ENCODE measurements at regions not wholly inside any gene's neighbourhood (a gene's known extent, or its start where the extent isn't known, plus 50 kb on each side); places are given as distances from the start of the nearest gene placed in this dataset.

DNA sequence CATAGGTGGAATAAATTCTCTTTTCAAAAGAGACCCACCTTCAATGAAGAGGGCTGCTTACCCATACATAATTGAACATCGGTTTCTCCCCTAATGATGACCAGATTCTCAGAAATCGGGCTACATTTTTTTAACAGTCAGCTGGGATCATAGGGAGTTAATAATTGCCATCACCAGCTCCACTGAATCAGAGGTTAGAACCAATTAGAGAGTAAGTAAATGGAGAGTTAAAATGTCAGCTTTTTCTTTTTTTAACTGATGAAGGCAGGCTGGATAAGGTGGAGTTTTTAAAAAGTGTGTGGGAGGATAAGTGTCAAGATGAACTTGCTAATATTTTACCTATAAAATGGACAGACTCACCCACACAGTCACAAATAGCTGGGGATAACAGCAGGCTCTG, 584.5 kb upstream of the NR3C2 start:
- DNase-seq, result no peak

DNA sequence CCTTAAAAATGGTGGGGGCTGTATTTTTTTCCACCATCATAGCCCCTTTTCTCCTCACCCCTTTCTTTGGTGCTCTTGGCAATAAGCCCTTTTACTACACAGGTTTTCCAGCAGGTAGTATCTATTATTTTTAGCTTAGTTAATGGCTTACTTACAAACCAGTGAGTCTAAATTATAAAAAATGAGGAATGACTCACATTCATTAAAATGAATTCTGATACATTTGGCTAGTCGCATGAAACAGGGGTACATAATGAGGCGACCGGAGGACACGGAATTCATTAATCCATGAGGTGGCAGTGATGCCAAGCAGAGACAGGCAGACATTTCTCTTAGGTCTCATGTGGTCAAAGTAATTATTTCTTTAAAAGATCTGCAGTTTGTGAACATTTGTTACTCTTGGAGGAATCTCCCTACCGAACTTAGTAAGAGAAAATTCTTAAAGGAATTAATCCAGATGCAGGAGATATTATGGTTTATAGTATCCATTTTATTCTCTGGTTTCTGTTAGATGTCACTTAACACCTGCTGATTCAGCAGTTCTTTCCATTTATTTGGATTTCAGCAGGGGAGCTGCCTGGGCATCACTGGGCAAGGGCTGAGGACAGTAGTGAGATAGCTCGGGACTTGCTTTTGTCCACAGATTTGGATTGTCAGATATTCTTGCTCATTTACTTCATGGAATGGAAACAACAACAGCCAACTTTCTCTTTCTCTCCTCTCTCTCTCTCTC, 575.0 kb upstream of the NR3C2 start:
- DNase-seq, result no peak

DNA sequence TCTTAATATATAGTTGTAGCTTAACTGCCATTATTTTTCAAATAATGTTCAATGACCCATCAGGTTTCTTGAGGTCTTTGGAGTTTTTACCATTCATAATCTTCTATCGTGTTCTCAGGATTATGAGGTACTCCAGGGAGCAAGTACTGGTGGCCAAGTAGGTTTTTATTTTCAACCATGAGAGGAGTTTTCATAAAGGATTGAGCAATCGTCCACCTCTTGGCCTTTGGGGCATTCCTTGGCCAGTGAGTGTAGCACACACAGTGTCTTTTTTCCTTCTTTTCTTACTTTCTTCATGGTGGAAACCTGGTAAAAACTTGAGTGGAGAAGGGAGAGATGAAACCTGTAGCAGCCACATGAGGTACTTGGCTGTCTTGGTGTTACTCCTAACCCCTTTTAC, 567.0 kb upstream of the NR3C2 start:
- no peak for DNase-seq

DNA sequence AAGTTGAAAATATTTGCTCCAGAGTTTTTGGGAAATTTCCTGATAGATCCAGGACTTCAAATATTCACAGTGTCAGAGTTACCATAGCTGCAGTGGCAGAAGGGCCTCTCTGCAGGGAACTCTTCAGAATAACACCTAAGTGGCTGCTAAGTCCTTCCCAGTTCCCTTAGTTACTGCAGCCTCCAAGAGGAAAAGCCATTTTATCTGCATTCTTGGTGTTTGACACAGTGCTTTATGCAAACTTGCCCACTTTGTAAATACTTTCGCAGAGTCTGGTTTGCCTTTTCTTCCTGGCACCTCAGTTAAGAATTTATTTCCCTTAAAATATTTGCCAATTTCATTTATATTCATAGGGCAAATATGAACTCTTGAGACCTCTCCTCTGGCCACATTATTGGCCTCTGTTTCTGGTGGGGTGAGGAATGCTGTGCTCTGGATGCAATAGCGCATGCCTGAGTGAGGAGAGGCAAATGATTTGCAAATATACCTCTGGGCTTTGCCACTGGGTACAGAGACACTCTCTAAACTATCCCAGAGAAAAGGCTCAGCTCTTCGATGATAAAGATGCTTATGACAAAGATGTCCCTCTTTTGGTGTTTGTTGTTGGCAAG, 566.3 kb upstream of the NR3C2 start:
- DNase-seq, result no peak

DNA sequence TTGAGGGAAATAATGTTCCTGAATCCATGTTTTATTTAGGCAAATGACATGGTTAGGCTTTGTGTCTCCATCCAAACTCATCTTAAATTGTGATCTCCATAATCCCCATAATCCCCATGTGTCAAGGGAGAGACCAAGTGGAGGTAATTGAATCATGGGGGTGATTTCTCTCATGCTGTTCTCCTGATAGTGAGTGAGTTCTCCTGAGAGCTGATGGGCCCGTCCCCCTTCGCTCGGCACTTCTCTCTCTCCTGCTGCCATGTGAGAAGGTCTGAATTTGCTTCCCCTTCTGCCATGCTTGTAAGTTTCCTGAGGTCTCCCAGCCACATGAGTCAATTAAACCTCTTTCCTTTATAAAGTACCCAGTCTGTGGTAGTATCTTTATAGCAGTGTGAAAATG, 563.0 kb upstream of the NR3C2 start:
- DNase-seq, result no peak

DNA sequence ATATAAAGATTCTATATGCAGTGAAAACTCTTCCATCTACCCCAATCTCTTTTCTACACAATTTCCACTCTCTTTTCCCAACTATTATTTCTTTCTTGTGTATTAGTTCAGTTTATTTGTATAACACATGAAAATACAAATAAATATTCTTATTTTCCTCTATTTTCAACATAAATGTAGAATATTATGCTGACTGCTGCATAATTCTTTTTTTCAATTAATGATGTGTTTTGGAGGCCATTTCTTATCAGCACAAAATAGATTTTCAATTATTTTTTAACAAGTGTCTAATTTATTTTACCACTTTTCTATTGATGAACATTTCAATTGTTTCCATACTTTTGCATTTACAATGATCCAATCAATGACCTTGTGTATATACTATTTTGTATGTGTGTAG, 557.7 kb upstream of the NR3C2 start:
- no peak for DNase-seq

DNA sequence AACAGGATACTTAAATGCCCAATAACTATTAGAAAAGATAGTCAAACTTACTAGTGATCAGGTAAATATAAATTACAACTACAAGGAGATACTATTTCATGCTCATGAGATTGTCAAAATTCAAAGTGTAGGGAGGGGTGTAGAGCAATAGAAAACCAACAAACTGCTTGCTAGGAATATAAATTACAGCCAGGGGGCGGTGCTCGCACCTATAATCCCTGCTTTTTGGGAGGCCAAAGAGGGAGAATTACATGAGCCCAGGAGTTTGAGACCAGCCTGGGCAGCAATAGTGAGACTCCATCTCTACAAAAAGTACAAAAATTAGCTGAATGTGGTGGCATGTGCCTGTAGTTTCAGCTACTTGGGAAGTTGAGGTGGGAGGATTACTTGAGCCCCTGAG, 556.5 kb upstream of the NR3C2 start:
- peak; percentile 31 for DNase-seq

DNA sequence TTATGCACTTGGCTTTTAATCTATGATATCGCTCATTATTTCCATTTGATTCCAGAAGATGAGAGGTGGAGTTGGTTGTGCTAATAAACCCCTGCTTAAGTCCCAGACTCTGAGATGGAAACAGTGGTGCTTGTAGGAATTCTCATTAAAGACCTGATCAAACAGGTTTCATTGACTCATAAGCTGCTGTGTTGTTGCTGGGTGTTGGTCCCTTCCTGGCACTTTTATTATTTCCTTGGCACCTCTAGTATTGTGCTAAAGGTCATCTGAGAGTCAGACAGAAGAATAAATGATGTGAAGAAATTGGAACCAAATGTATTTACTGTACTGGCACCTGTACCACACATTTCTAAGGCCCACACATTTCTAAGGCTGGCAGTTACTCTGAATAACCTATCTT, 544.7 kb upstream of the NR3C2 start:
- DNase-seq, result no peak

DNA sequence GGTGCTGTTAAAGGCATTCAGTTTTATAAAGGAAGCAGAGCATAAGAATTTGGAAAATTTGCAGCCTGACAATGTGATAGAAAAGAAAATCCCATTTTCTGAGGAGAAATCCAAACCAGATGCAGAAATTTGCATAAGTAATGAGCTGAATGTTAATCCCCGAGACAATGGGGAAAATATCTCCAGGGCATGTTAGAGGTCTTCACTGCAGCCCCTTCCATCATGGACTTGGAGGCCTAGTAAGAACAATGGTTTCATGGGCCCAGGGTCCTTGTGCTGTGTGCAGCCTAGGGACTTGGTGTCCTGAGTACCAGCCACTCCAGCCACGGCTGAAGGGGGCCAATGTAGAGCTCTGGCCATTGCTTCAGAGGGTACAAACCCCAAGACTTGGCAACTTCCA, 542.7 kb upstream of the NR3C2 start:
- no peak for DNase-seq

DNA sequence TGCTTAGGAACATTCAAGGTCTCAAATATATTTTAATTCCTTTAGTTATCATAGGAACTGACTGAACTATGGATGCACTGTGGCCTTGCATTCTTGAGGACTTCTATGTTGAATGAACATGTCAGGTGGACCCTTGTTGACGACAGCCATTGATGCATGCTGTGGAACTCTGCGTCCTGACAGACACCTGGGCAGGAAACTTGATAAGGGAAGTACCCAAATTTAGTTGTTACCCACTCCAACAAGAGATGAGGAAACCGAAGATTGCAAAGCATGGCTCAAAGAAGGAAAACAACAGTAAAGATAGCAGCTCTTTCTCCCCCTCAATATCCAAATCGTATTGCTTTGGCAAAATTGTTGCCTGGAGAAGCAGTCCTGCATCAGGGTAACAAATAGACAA, 540.0 kb upstream of the NR3C2 start:
- DNase-seq, result no peak

DNA sequence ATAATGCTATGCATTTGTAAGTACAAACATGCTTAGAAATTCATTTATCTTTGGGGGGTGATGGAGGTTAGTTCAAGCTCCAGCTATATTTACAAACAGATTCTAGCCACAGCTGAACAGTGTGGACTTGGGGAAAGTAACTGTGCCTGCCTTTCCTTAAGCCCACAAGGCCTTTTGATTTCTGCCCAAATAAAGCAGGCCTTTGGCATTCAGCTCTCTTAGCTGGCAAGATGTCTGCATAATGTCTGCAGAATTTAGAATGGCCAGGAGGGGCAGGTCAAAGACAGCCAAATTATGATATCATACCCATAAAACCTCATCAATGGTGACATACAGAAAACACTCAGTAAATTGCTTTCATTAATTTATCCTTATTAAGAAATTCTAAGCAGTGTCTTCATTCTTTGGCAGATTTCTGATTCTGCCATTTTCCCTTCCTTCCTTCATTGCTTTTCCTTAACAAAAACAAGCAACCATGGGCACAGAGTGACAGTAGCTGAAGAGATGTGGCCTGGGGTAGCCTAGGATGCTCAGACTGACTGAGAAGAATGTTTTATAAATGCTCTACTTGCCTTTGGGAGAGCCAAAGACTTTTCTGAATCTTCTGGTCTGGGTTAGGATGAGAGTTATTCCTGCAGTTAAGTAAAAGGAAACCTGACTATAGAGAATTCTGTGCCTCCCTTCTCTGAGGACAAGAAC, 538.7 kb upstream of the NR3C2 start:
- no peak for DNase-seq

DNA sequence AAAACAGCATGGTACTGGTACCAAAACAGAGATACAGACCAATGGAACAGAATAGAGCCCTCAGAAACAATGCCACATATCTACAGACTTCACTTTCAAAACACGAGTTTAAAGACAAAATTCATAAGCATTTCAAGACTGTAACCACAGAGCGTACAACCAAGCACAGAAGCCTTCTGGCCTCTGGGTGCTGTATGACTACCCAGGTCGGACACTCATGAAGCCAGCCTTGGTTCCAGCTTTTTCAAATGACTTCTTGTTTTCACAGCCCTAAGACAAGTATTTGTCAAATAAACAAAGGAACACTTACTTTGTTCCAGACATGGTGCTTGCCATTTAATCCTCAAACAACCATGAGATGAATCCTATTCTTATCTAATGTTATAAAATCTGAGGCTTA, 536.1 kb upstream of the NR3C2 start:
- DNase-seq, result no peak

DNA sequence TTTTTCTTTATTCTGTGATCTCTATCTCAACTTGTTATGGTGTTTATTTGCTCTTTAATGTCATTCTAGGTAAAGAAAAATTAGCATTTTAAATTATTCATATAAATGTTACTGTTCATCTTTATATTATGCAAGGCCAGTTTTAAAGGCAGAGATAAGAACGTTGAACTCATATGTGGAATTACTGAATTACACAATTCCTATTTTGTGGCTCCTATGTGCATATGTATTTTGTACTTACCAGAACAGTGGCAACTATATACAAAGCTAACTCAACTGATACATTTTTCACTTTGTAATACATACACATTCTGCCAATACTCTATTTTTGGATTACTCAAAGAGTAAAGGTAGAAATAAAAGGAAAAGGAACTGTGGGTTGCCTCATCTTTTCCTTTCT, 533.2 kb upstream of the NR3C2 start:
- DNase-seq, result no peak

DNA sequence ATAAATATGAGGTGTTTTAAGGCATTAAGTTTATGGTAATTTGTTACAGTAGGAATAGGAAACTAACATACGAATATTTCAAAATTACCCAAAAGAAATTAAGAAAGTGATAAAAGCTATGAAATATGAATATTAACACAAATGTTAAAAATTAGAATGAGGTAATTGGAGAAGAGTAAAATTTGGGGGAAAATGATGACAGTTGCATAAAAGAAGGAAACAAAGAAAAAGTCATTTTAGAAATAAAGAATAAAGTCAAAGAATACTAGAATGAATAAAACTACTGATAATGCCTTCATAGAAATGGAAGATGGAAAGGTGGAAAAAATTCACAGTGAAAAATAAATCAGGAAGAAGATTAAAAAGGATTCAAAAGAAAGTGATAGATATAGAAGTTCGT, 522.9 kb upstream of the NR3C2 start:
- no peak for DNase-seq

DNA sequence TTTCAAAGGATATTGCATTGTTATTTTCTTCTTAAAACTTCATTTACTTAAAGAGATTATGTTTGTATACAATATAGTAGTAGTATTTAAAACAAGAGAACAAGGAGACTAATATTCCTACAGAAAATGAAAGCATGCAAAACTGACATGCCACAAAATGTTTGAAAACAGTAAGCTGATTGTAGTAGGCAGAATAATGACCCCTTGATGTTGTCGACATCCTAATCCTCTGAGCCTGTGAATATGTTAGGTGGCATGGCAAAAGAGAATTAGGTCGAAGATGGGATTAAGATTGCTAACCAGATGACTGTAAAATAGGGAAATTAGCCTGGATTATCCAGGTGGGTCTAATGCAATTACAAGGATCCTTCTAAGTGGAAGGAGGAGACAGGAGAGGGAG, 522.2 kb upstream of the NR3C2 start:
- DNase-seq, result no peak

DNA sequence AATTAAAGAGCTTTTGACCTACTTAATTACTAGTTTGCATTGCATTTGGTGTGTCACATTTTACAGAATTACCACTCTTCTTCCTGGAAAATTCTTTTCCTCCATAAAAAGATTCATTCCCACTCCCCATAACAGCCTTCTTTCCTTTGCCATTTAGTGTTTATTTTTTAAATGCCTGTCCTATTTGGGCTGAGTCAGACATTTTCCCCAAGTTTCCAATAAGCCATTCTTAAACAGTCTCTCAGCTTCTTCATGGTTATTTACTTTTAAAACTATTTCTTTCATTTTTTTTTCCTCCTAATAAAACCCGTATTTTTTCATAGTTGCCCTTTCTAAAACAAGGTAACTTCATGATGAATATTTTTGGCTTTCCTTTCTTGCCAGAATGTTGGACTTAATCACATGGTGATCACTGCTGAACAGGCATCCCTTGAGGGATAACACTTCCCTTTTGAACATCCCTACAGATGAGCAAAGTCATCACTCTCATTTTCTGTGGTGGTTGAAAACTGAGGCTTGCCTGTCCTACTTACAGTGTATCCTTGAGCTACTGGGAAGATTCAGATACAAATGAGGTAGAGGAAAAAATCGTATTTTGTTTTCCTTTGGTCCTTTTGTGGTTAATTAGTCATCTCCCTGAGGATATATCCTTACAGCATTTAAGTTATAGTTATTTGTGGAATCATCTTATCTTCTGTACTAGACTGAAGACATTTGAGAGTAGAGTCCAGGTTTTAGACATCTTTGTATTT, 520.5 kb upstream of the NR3C2 start:
- peak; percentile 48 for DNase-seq

DNA sequence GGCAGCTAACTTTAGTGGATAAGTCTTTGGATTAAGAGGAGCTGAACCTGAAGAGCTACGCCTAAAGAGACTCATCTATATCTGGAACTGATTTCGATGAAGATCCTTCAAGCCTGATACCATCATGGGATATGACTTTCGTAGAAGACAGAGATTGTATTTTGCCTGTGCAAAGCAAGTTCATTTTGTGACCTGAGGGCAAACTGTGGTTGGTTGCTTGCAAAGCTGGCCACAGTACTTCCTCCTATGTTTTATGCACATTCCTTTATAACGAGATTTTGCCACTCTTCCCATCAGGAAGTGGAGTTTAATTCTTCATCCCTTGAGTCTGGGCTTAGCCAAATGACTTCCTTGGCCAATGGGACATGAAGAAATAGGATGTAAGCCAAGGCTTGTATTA, 519.3 kb upstream of the NR3C2 start:
- no peak for DNase-seq

DNA sequence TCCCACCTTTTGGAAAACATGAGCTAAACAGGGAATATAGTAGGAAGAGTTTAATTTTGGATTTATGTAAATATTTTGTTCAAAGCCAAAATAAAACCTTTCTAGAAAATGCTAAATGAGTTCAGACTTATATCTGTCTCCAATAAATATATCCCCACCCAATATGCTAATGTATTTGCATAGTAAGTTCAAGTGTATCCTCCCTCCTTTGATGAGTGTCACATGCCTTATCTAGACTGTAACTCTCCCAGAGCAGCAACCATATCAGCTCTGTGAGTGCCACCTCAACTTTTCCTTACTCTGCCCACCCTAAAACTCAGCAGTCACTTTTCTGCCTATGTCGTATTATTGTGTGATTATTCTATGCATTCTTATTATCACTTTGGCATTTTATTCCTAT, 516.1 kb upstream of the NR3C2 start:
- no peak for DNase-seq

DNA sequence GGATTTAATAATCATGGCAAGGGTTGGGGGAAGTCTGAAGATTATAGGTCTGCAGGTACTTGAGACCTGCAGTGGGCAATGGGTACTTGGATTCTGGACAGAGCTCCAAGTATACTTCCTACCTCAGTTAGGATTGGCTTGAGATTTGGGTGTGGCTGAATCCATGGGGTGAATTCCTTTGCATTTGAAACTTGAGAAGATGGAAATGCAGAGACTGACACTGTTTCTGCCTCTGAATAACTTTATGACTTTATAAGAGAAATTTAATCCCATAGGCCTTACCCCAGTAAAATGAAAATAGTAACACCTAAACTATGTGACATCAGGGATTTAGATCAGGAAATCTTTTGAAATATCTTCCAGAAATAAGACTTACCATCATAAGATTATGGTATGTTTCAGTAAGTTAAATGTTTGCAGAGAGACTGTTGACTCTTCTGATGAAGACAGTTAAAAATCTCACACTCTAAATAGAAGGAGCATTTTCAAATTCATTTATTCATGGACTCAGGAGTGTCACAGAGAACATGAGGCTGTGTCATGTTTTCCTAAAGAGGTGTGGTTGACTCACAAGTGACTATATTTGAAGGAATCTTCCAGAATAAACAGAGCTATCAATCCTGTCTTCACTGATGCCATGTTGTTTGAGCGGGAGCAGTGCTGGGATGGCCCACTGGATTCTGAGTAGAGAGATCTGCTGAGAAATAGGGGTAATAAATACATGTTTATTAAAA, 513.5 kb upstream of the NR3C2 start:
- no peak for DNase-seq

DNA sequence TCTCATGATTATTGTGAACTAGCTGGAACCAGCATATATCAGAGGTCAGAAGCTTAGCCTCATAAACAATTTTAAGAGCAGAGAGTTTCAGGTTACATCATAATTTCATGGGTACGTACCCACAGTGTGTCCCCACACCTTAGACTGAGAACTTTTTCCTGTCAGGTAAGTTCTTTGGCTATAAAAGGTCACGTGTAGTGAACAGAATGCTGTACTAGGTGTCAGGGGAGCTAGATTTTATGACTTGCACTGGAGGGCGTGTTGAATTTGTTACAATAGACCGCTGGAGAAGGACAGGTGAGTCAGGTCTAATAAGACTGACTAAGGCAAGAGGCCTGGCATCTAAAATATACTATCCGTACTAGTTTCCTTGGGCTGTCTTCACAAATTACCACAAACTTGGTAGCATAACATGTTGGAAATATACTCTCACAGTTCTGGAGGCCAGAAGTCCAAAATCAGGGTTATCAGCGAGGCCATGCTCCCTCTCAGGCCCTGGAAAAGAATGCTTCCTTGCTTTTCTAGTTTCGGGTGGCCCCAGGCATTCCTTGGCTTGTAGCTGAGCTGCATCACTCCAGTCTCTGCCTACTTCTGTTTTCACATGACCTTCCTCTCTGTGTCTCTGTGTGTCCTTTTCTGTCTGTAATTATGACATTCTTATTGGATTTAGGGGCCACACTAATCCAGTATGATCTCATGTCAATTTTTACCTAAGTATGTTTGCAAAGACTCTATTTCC, 512.0 kb upstream of the NR3C2 start:
- no peak for DNase-seq

DNA sequence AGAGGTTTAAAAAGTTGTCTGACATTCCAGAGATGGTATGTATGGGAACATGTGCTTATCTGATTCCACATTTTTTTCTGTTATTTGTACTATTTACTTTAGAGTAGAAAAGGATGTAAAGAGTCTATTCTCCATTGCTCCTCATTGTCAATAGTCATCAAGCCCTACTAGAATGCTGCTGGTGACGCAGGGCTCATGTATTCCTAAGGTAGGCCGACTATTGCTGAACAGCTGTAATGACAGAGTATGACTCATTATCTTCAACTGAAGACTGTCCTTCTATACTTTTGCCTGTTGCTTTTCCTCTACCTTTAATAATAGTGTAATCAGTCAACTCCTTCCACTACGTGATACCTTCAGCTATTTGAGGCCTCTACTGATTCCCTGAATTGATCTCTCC, 509.1 kb upstream of the NR3C2 start:
- DNase-seq, result no peak

DNA sequence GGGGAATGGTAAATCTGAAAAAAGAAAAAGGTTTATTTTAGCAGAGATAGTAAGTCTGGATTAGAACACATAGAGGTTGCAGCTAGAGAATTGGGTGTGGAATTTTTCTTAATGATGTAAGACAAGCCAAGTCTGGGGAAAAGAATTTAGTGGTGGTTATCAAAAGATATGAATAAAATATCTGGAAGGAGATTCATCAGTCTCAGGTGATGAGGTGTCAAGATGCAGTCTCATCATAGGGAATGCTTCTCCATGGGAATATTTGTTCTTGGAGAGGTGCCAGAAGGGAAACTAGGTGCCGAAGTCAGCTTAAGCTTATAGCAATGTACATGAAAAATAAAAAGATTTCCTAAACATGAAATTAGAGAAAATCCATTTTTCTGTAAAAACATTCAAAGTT, 504.1 kb upstream of the NR3C2 start:
- no peak for DNase-seq

Data from fibroblast of skin of right biceps (primary cell).